Endodermal cell (in vitro differentiated cells): ENCODE measurements at regions not wholly inside any gene's neighbourhood (a gene's known extent, or its start where the extent isn't known, plus 50 kb on each side); places are given as distances from the start of the nearest gene placed in this dataset.

ENCODE experiments used
- DNase-seq: peaks from one replicate; pipeline ENCODE4 v3.0.0-alpha.2; 2017
- H3K27ac ChIP-seq: 2 replicates; pipeline ENCODE4 v1.5.1; 2013; ENCODE audit warnings: mild to moderate bottlenecking, low read depth, low read length, moderate library complexity
- H3K27me3 ChIP-seq: 2 replicates; pipeline ENCODE4 v1.6.1; 2013; ENCODE audit warnings: mild to moderate bottlenecking, low read length, moderate library complexity; ENCODE audit not compliant: insufficient read depth, control insufficient read depth, poor library complexity, severe bottlenecking
- H3K36me3 ChIP-seq: 2 replicates; pipeline ENCODE4 v1.7.0; 2013; ENCODE audit warnings: mild to moderate bottlenecking, low read length, moderate library complexity; ENCODE audit not compliant: control insufficient read depth, insufficient read depth
- H3K4me1 ChIP-seq: one replicate; pipeline ENCODE4 v1.7.0; 2013; ENCODE audit warnings: low read length; ENCODE audit not compliant: control insufficient read depth, insufficient read depth
- H3K4me3 ChIP-seq: 2 replicates; pipeline ENCODE4 v1.5.1; 2013; ENCODE audit warnings: mild to moderate bottlenecking, low read length, moderate library complexity
- H3K9ac ChIP-seq: 2 replicates; pipeline ENCODE4 v1.6.1; 2013; ENCODE audit warnings: mild to moderate bottlenecking, low read length, moderate library complexity; ENCODE audit not compliant: poor library complexity, severe bottlenecking; ENCODE audit errors: extremely low read depth
- H3K9me3 ChIP-seq: 2 replicates; pipeline ENCODE4 v1.6.1; 2013; ENCODE audit warnings: mild to moderate bottlenecking, low read length, moderate library complexity; ENCODE audit not compliant: control insufficient read depth
- H3K27ac Mint-ChIP-seq: 2 replicates; pipeline ENCODE4 v1.8.0; 2020; ENCODE audit warnings: mixed read lengths
- H3K27me3 Mint-ChIP-seq: 2 replicates; pipeline ENCODE4 v1.8.0; 2021; ENCODE audit warnings: mild to moderate bottlenecking, mixed read lengths; ENCODE audit not compliant: insufficient read depth
- H3K36me3 Mint-ChIP-seq: 2 replicates; pipeline ENCODE4 v1.8.0; 2020; ENCODE audit warnings: low read depth, mixed read lengths
- H3K4me1 Mint-ChIP-seq: 2 replicates; pipeline ENCODE4 v1.8.0; 2020; ENCODE audit warnings: mixed read lengths
- H3K4me3 Mint-ChIP-seq: 2 replicates; pipeline ENCODE4 v1.8.0; 2020; ENCODE audit warnings: mild to moderate bottlenecking, moderate library complexity, mixed read lengths
- H3K9me3 Mint-ChIP-seq: 2 replicates; pipeline ENCODE4 v1.8.0; 2020; ENCODE audit warnings: mild to moderate bottlenecking, mixed read lengths
- CTCF ChIP-seq: fragments of 200-600 bp; sonication (generic); conservative IDR thresholded peaks from 2 replicates; pipeline ENCODE4 v1.5.0; 2021; ENCODE audit warnings: antibody characterized with exemption, mild to moderate bottlenecking
- WGBS, 2 experiments: methylation state at CpG; one replicate each; pipeline versions ENCODE4 v1.1.5 to v1.1.7; 2013; ENCODE audit warnings: missing lambda C conversion rate in 2 of 2, mixed read lengths in 1 of 2; ENCODE audit not compliant: insufficient coverage in 1 of 2, insufficient read length in 1 of 2; 5-methylcytosine and 5-hydroxymethylcytosine counted together

DNA sequence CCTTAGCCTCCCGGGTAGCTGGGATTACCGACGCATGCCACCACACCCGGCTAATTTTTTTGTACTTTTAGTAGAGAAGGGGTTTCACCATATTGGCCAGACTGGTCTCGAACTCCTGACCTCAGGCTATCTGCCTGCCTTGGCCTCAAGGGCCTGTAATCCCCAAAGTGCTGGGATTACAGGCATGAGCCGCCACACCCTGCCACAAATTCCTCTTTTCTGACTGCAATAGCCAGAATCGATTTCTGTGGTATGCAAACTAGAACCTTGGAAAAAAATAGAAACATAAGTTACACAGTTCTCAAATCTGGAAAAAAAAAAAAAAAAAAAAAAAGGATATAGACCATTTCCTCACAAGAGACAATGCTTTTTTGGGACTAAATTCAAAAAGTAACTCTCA, 184.6 kb upstream of the EGLN3 start:
- H3K4me1 ChIP-seq, result no peaks in the 10 kb centered on the region
- no peaks in the 10 kb centered on the region for H3K36me3 ChIP-seq
- H3K9me3 Mint-ChIP-seq, result peaks cover 4% of the 10 kb centered on the region
- no peak overlapping the region for H3K4me3 Mint-ChIP-seq
- TF ChIP-seq CTCF, result no peak
- no peaks in the 10 kb centered on the region for H3K27me3 ChIP-seq
- no peak for DNase-seq
- no peak overlapping the region for H3K27ac ChIP-seq
- no peak overlapping the region for H3K9ac ChIP-seq
- H3K27me3 Mint-ChIP-seq, result peaks cover 18% of the 10 kb centered on the region
- H3K9me3 ChIP-seq, result no peaks in the 10 kb centered on the region
- H3K4me1 Mint-ChIP-seq, result peaks cover 12% of the 10 kb centered on the region
- WGBS, 2 experiments, result 85 to 93% methylated on average over 2 to 7 of the region's 7 CpGs
- H3K27ac Mint-ChIP-seq, result no peak overlapping the region
- H3K36me3 Mint-ChIP-seq, result no peaks in the 10 kb centered on the region
- no peak overlapping the region for H3K4me3 ChIP-seq

DNA sequence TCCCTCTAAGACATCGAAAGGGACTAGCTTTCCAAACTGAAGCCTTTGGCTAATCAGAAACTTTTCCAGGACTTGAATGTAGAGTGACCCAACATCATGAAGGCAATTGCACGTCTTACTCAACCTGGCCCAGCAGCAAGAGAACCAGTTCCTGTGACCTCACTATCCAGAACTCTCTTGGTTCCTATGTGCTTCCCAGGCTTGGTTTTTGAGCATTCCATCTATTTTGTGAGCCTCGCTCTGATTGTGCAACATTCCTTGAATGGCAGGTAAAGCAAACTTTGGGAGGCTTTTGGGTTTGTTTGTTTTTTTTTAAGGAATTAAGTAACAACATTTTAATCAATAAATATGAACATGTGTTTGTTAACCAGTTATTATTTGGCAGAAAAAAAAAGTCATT, 183.6 kb upstream of the EGLN3 start:
- Histone ChIP-seq H3K9ac (no peak overlapping the region), H3K9me3 (no peaks in the 10 kb centered on the region), H3K27ac (no peak overlapping the region), H3K4me3 (no peak overlapping the region), H3K4me1 (no peaks in the 10 kb centered on the region), H3K36me3 (no peaks in the 10 kb centered on the region), H3K27me3 (no peaks in the 10 kb centered on the region)
- TF ChIP-seq CTCF, result no peak
- Mint-ChIP-seq H3K4me3 (no peak overlapping the region), H3K27ac (no peak overlapping the region), H3K36me3 (no peaks in the 10 kb centered on the region), H3K27me3 (peaks cover 26% of the 10 kb centered on the region), H3K4me1 (peaks cover 3% of the 10 kb centered on the region), H3K9me3 (peaks cover 3% of the 10 kb centered on the region)
- 90 to 100% methylated on average over 2 to 3 of the region's 3 CpGs for WGBS, 2 experiments
- DNase-seq, result no peak

DNA sequence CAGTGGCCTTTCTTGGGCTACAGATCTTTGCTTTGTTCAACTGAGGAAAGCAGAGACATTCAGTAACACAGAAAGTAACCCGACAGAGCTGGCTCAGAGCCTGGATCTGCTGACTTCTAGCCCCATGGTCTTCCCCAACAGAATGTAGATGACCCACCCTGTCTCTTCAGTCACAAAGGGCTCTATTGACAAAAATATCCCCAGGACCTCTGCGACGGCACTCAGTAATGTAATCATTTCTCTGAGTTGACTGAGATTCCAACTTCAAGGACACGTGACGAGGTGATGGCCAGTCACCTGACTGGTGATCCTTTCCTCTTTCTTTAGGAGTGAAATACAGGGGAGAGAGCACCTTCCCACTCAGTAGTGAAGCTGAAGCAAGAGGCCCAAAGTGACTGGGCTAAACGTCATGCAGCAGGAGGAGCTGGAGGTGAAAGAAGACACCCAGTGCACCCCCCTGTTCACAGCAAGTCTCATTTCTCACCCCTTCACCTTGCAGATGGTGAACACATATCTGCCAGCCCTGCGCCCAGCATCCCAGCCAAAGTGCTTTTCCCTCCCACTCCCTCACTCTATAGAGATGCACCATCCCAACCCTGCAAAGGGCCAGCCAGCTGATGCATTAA, 179.2 kb upstream of the EGLN3 start:
- H3K4me3 Mint-ChIP-seq, result no peak overlapping the region
- Histone ChIP-seq H3K9me3 (no peaks in the 10 kb centered on the region), H3K9ac (no peak overlapping the region), H3K4me3 (no peak overlapping the region), H3K36me3 (no peaks in the 10 kb centered on the region), H3K4me1 (no peaks in the 10 kb centered on the region), H3K27me3 (no peaks in the 10 kb centered on the region), H3K27ac (no peak overlapping the region)
- no peak for DNase-seq
- H3K27ac Mint-ChIP-seq, result no peak overlapping the region
- TF ChIP-seq CTCF, result no peak
- no peaks in the 10 kb centered on the region for H3K36me3 Mint-ChIP-seq
- WGBS, 2 experiments, result 73 to 77% methylated on average over 6 to 7 of the region's 7 CpGs
- peaks cover 45% of the 10 kb centered on the region for H3K27me3 Mint-ChIP-seq
- peaks cover 12% of the 10 kb centered on the region for H3K4me1 Mint-ChIP-seq
- H3K9me3 Mint-ChIP-seq, result no peaks in the 10 kb centered on the region
